ENCODE measurements at regions not wholly inside any gene's neighbourhood (a gene's known extent, or its start where the extent isn't known, plus 50 kb on each side); places are given as distances from the start of the nearest gene placed in this dataset.

DNA sequence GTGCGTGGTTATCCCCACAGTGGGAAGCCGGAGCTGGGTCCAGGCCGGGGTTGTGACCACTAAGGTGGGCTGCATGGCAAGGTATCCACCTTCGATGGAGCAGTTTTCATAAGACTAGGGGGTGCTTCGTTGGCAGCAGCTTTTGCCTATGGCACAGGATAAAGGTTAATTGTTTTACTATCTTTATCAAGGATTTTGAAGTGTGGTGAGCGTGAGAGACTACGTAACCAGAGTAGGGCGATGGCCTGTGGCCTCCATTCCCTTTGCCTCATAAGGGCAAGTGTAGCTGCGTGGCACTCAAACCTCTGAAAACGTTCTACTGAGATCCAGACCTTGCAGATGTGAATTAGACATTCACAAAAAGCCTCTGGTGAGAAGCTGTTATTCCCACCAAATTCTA lies 206.6 kb downstream of the ACKR3 start:
- FAIRE-seq, result no peak
- H3K4me2 ChIP-seq (ENCODE audit: low read depth, low read length), result no peak overlapping the region
- TF ChIP-seq SOX6 (IDR thresholded peaks at IDR 0.05), result no peak
- TF ChIP-seq SOX6 (CRISPR knock-in tag; IDR thresholded peaks at IDR 0.05), result no peak
- no peak for TF ChIP-seq ZNF7 (CRISPR knock-in tag; IDR thresholded peaks at IDR 0.05)
- TF ChIP-seq CENPX (CRISPR knock-in tag; IDR thresholded peaks at IDR 0.05), result no peak
- no peak for TF ChIP-seq FOSL1 (CRISPR knock-in tag; IDR thresholded peaks at IDR 0.05; ENCODE audit: borderline replicate concordance)
- TF ChIP-seq HNRNPH1 (optimal IDR thresholded peaks at IDR 0.05; ENCODE audit: low read depth, low read length), result no peak
- no peak for TF ChIP-seq DMAP1 (CRISPR knock-in tag; IDR thresholded peaks at IDR 0.05)
- no peak for TF ChIP-seq MXI1 (IDR thresholded peaks at IDR 0.05; ENCODE audit: borderline replicate concordance, low read depth, low read length)
- no peak for TF ChIP-seq KDM5A (IDR thresholded peaks at IDR 0.05; ENCODE audit: borderline replicate concordance, low read length)
- no peak for TF ChIP-seq ZNF101 (CRISPR knock-in tag; IDR thresholded peaks at IDR 0.05; ENCODE audit: borderline replicate concordance, low read depth)
- TF ChIP-seq, protein P1, sequence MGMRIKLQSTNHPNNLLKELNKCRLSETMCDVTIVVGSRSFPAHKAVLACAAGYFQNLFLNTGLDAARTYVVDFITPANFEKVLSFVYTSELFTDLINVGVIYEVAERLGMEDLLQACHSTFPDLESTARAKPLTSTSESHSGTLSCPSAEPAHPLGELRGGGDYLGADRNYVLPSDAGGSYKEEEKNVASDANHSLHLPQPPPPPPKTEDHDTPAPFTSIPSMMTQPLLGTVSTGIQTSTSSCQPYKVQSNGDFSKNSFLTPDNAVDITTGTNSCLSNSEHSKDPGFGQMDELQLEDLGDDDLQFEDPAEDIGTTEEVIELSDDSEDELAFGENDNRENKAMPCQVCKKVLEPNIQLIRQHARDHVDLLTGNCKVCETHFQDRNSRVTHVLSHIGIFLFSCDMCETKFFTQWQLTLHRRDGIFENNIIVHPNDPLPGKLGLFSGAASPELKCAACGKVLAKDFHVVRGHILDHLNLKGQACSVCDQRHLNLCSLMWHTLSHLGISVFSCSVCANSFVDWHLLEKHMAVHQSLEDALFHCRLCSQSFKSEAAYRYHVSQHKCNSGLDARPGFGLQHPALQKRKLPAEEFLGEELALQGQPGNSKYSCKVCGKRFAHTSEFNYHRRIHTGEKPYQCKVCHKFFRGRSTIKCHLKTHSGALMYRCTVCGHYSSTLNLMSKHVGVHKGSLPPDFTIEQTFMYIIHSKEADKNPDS (CRISPR knock-in tag; IDR thresholded peaks at IDR 0.05), result no peak
- TF ChIP-seq, protein P2, sequence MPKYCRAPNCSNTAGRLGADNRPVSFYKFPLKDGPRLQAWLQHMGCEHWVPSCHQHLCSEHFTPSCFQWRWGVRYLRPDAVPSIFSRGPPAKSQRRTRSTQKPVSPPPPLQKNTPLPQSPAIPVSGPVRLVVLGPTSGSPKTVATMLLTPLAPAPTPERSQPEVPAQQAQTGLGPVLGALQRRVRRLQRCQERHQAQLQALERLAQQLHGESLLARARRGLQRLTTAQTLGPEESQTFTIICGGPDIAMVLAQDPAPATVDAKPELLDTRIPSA (CRISPR knock-in tag; IDR thresholded peaks at IDR 0.05; ENCODE audit: borderline replicate concordance), result no peak
- TF ChIP-seq, protein P3, sequence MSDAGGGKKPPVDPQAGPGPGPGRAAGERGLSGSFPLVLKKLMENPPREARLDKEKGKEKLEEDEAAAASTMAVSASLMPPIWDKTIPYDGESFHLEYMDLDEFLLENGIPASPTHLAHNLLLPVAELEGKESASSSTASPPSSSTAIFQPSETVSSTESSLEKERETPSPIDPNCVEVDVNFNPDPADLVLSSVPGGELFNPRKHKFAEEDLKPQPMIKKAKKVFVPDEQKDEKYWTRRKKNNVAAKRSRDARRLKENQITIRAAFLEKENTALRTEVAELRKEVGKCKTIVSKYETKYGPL (CRISPR knock-in tag; IDR thresholded peaks at IDR 0.05), result no peak
- no peak for TF ChIP-seq KLF6 (CRISPR knock-in tag; IDR thresholded peaks at IDR 0.05)
- TF ChIP-seq, protein P4, sequence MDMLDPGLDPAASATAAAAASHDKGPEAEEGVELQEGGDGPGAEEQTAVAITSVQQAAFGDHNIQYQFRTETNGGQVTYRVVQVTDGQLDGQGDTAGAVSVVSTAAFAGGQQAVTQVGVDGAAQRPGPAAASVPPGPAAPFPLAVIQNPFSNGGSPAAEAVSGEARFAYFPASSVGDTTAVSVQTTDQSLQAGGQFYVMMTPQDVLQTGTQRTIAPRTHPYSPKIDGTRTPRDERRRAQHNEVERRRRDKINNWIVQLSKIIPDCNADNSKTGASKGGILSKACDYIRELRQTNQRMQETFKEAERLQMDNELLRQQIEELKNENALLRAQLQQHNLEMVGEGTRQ (IDR thresholded peaks at IDR 0.05; ENCODE audit: low read depth, low read length), result no peak
- TF ChIP-seq, protein P4 (CRISPR knock-in tag; IDR thresholded peaks at IDR 0.05; ENCODE audit: borderline replicate concordance), result no peak
- TF ChIP-seq MTA3 (CRISPR knock-in tag; IDR thresholded peaks at IDR 0.05), result no peak
- TF ChIP-seq, protein P5, sequence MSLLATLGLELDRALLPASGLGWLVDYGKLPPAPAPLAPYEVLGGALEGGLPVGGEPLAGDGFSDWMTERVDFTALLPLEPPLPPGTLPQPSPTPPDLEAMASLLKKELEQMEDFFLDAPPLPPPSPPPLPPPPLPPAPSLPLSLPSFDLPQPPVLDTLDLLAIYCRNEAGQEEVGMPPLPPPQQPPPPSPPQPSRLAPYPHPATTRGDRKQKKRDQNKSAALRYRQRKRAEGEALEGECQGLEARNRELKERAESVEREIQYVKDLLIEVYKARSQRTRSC (CRISPR knock-in tag; IDR thresholded peaks at IDR 0.05; ENCODE audit: low read depth), result no peak

More for the DNA sequence above, 206.6 kb downstream of the ACKR3 start:
- intact Hi-C loops (cut with micrococcal nuclease; ENCODE audit: unreplicated experiment), result no loop called here
- ATAC-seq (no peak), DNase-seq (ENCODE audit: low spot score) (no peak)
- ChIA-PET CTCF (ENCODE audit: low intra/inter-chr PET ratio, low total read pairs) (no interaction called here), POLR2A (no interaction called here)
- Histone ChIP-seq H3K36me3 (replicated peaks in 1 of 2; ENCODE audit: control insufficient read depth in 1 of 2, insufficient read depth in 2 of 2, low read length in 2 of 2) (no peaks in the 10 kb centered on the region), H3K4me3 (replicated peaks in 1 of 3; ENCODE audit: insufficient read depth in 1 of 3, low read depth in 2 of 3, low read length in 3 of 3) (no peak overlapping the region), H4K20me1 (ENCODE audit: insufficient read depth, low read length) (no peaks in the 10 kb centered on the region), H3K27me3 (ENCODE audit: control insufficient read depth in 1 of 2, insufficient read depth in 2 of 2, low read length in 2 of 2) (peaks cover 0 to 9% of the 10 kb centered on the region in 2 experiments; a peak in 1 of 5 replicates), H3K9ac (ENCODE audit: insufficient read depth, low read depth, low read length) (no peak overlapping the region), H3K4me1 (ENCODE audit: insufficient read depth, low read length) (no peaks in the 10 kb centered on the region), H3K27ac (ENCODE audit: extremely low read length, insufficient read depth, low read length) (no peak overlapping the region), H3K79me2 (ENCODE audit: insufficient read depth, low read length) (no peaks in the 10 kb centered on the region), H2AFZ (ENCODE audit: low read length) (no peak overlapping the region), H3K9me3 (ENCODE audit: low read length) (no peaks in the 10 kb centered on the region)
- in situ Hi-C loops (cut with HindIII; ENCODE audit: extremely low pct_ligation_motif_present, low pct_unique_long_range_greater_than_20kb), result no loop called here
- 31% methylated on average over 10 of the region's 10 CpGs for WGBS (ENCODE audit: low lambda C conversion rate)
- no TSS peak for BruUV-seq (replicated peaks)

Measured in HepG2 (cell line).